ENCODE measurements at regions not wholly inside any gene's neighbourhood (a gene's known extent, or its start where the extent isn't known, plus 50 kb on each side); places are given as distances from the start of the nearest gene placed in this dataset.

- TF ChIP-seq CTCF (IDR thresholded peaks at IDR 0.05) = no peak
- Histone ChIP-seq H3K36me3 (no peaks in the 10 kb centered on the region), H3K4me3 (no peak overlapping the region), H3K9me3 (no peaks in the 10 kb centered on the region), H3K27ac (no peak overlapping the region), H3K27me3 (no peaks in the 10 kb centered on the region), H3K4me1 (no peaks in the 10 kb centered on the region)
- ATAC-seq (no peak), DNase-seq (no peak)
- intact Hi-C loops (cut with DNase I) = no loop called here
Observed at GRCh38 chrX:10854594-10854993, 234.2 kb upstream of the MID1 start.

- DNase-seq = no peak
- no peaks in the 10 kb centered on the region for H3K9me3 ChIP-seq
- H3K36me3 ChIP-seq = no peaks in the 10 kb centered on the region
- H3K4me3 ChIP-seq = no peak overlapping the region
- no peaks in the 10 kb centered on the region for H3K27me3 ChIP-seq
- no peaks in the 10 kb centered on the region for H3K4me1 ChIP-seq
- no peak for ATAC-seq
- no peak overlapping the region for H3K27ac ChIP-seq
- no peak for TF ChIP-seq CTCF (IDR thresholded peaks at IDR 0.05)
- intact Hi-C loops (cut with DNase I) = no loop called here
Observed at GRCh38 chrX:10855845-10856244, 235.5 kb upstream of the MID1 start.

DNA sequence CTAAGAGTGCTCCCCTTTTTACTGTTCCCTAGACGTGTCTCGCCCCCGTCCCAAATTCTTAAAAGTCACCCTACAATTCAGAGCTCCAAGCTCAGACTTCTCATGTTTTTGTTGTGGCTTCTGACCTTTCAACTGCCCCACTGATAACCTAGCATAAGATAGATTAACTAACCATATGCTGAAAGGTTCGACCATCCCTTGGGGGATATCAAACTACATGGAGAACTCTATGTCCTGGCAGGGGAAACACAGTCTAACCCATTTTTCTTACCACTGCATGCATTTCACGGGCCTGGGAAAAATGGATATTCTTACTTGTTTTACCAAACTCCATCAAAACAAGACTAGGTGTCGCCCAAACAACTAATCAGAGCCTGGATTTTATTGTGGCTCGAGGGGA, 236.4 kb upstream of the MID1 start:
- Histone ChIP-seq H3K4me1 (no peaks in the 10 kb centered on the region), H3K4me3 (no peak overlapping the region), H3K9me3 (no peaks in the 10 kb centered on the region), H3K27me3 (no peaks in the 10 kb centered on the region), H3K36me3 (no peaks in the 10 kb centered on the region), H3K27ac (no peak overlapping the region)
- intact Hi-C loops (cut with DNase I) = no loop called here
- ATAC-seq (no peak), DNase-seq (no peak)
- TF ChIP-seq CTCF (IDR thresholded peaks at IDR 0.05) = no peak

DNA sequence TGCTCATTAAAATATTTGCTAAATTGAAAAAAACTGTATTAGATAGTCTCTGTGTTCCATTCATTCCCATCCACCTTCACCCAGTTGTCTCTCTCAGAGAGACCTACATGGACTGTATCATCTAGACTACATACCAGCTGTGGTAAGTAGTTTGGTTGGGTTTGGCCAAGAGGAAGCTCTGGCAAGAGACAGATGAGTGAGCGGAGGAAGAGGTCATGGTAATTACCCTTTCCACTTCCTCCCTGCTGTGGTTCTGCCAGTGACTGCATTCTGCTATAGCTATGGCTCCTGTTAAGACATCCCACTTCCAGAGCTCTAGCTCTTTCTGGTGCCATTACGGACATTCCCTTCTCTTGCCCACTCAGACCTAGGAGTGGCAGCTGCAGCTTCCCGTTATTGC, 239.0 kb upstream of the MID1 start:
- TF ChIP-seq CTCF (IDR thresholded peaks at IDR 0.05) = no peak
- no peak for ATAC-seq
- no peaks in the 10 kb centered on the region for H3K9me3 ChIP-seq
- intact Hi-C loops (cut with DNase I) = no loop called here
- no peak for DNase-seq
- H3K4me3 ChIP-seq = no peak overlapping the region
- H3K27me3 ChIP-seq = no peaks in the 10 kb centered on the region
- H3K4me1 ChIP-seq = no peaks in the 10 kb centered on the region
- H3K27ac ChIP-seq = no peak overlapping the region
- no peaks in the 10 kb centered on the region for H3K36me3 ChIP-seq

GRCh38 chrX:10875995-10876394, 235.1 kb upstream of the HCCS start:
- Histone ChIP-seq H3K4me3 (no peak overlapping the region), H3K9me3 (no peaks in the 10 kb centered on the region), H3K36me3 (no peaks in the 10 kb centered on the region), H3K27me3 (no peaks in the 10 kb centered on the region), H3K27ac (no peak overlapping the region), H3K4me1 (no peaks in the 10 kb centered on the region)
- intact Hi-C loops (cut with DNase I) = no loop called here
- no peak for ATAC-seq
- DNase-seq = no peak
- TF ChIP-seq CTCF (IDR thresholded peaks at IDR 0.05) = no peak

DNA sequence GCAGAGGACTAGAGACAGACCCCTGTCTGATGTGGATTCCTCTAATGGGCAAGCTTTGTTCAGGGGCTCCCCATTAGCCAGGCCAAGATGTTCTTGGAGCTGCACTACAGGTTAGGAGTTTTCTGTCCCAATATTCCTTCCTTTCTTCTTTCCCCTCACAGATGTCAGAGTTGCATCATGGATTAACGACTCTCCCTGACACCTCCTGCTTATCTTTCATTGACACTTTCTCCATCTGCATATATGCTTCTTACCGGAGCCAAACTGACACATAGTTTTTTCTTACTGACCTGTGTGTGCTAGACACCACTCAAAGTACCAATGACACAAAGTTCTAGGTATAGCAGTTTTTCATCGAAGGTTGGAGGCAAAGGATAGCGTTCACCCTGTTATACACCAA, 228.6 kb upstream of the HCCS start:
- ATAC-seq (no peak), DNase-seq (no peak)
- no peak for TF ChIP-seq CTCF (IDR thresholded peaks at IDR 0.05)
- no peak overlapping the region for H3K4me3 ChIP-seq
- no peaks in the 10 kb centered on the region for H3K4me1 ChIP-seq
- H3K27me3 ChIP-seq = no peaks in the 10 kb centered on the region
- H3K36me3 ChIP-seq = no peaks in the 10 kb centered on the region
- H3K27ac ChIP-seq = no peak overlapping the region
- intact Hi-C loops (cut with DNase I) = no loop called here
- no peaks in the 10 kb centered on the region for H3K9me3 ChIP-seq
